ENCODE measurements at regions not wholly inside any gene's neighbourhood (a gene's known extent, or its start where the extent isn't known, plus 50 kb on each side); places are given as distances from the start of the nearest gene placed in this dataset.

GRCh38 chr19:31501427-31502195 is 152.4 kb upstream of the TSHZ3 start:
- no peak for DNase-seq (ENCODE audit: low read depth)

GRCh38 chr19:31502536-31503170 is 153.4 kb upstream of the TSHZ3 start:
- no peak for DNase-seq (ENCODE audit: low read depth)

GRCh38 chr19:31503211-31503610 is 154.0 kb upstream of the TSHZ3 start:
- DNase-seq (ENCODE audit: low read depth): no peak

- DNase-seq (ENCODE audit: low read depth): no peak
Observed at GRCh38 chr19:31504221-31504620, 155.0 kb upstream of the TSHZ3 start.

GRCh38 chr19:31505596-31505910 is 156.3 kb upstream of the TSHZ3 start:
- no peak for DNase-seq (ENCODE audit: low read depth)

GRCh38 chr19:31506102-31506501 is 156.9 kb upstream of the TSHZ3 start:
- no peak for DNase-seq (ENCODE audit: low read depth)

- DNase-seq (ENCODE audit: low read depth): no peak
Observed at GRCh38 chr19:31510635-31511034, 161.4 kb upstream of the TSHZ3 start.

GRCh38 chr19:31511098-31511497 is 161.9 kb upstream of the TSHZ3 start:
- no peak for DNase-seq (ENCODE audit: low read depth)

- no peak for DNase-seq (ENCODE audit: low read depth)
Observed at GRCh38 chr19:31511696-31512095, 162.5 kb upstream of the TSHZ3 start.

GRCh38 chr19:31512181-31512970 is 163.1 kb upstream of the TSHZ3 start:
- no peak for DNase-seq (ENCODE audit: low read depth)

GRCh38 chr19:31513841-31514240 is 164.6 kb upstream of the TSHZ3 start:
- DNase-seq (ENCODE audit: low read depth): no peak

GRCh38 chr19:31515931-31516330 is 166.7 kb upstream of the TSHZ3 start:
- no peak for DNase-seq (ENCODE audit: low read depth)

GRCh38 chr19:31516756-31517155 is 167.5 kb upstream of the TSHZ3 start:
- DNase-seq (ENCODE audit: low read depth): no peak

- DNase-seq (ENCODE audit: low read depth): no peak
Observed at GRCh38 chr19:31517224-31518180, 168.3 kb upstream of the TSHZ3 start.

- no peak for DNase-seq (ENCODE audit: low read depth)
Observed at GRCh38 chr19:31518216-31519020, 169.2 kb upstream of the TSHZ3 start.

- DNase-seq (ENCODE audit: low read depth): no peak
Observed at GRCh38 chr19:31519256-31519655, 170.0 kb upstream of the TSHZ3 start.

- DNase-seq (ENCODE audit: low read depth): no peak
Observed at GRCh38 chr19:31519908-31520307, 170.7 kb upstream of the TSHZ3 start.

GRCh38 chr19:31520633-31521032 is 171.4 kb upstream of the TSHZ3 start:
- no peak for DNase-seq (ENCODE audit: low read depth)

- no peak for DNase-seq (ENCODE audit: low read depth)
Observed at GRCh38 chr19:31525610-31526147, 176.4 kb upstream of the TSHZ3 start.

- DNase-seq (ENCODE audit: low read depth): no peak
Observed at GRCh38 chr19:31527443-31527842, 178.2 kb upstream of the TSHZ3 start.

GRCh38 chr19:31528261-31528660 is 179.0 kb upstream of the TSHZ3 start:
- no peak for DNase-seq (ENCODE audit: low read depth)
